Adipose tissue (tissue), 3 donors: ENCODE measurements at regions not wholly inside any gene's neighbourhood (a gene's known extent, or its start where the extent isn't known, plus 50 kb on each side); places are given as distances from the start of the nearest gene placed in this dataset.

Experiments used
- H3K27ac ChIP-seq: one replicate; pipeline ENCODE4 v1.5.1; 2013; ENCODE audit warnings: low read depth, low read length
- WGBS, 3 donors: extraction: QIAGEN DNeasy Blood & Tissue Kit; methylation state at CpG; one replicate each; pipeline ENCODE4 v1.1.7; 2013; 5-methylcytosine and 5-hydroxymethylcytosine counted together
- donor health status: healthy with polysubstance abuse.
- donor health status: Bipolar disorder and iron deficiency.
- donor health status: healthy.

DNA sequence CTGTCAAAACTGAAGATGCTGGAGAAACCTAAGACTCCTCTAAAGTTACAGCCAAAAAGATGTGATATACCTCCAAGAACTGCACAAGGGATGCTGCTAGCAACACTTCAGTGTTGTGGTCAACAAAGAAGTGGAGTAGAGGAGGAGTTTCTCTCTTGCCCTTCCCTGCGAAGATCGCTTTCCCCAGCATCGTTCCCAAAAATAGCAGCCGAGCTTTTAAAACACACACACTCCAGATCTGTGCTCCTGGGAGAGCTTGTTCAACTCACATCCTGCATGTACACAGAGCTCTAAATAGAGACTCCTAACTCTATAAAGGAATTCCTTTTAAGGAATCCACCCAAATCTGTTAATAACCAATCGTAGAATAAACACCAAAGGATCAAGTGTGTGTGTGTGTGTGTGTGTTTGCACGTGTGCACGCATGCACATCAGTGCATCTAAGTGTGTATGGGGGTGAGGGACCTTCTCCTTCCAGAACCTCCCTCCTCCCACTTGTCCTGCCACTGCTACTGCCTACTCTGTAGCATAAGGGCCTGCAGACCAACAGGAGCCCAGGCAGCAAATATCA, 58.5 kb downstream of the PSMG1 start:
- 56 to 75% (median 75%) methylated on average over 7 of the region's 7 CpGs for WGBS, 3 donors
- H3K27ac ChIP-seq: no peak overlapping the region

DNA sequence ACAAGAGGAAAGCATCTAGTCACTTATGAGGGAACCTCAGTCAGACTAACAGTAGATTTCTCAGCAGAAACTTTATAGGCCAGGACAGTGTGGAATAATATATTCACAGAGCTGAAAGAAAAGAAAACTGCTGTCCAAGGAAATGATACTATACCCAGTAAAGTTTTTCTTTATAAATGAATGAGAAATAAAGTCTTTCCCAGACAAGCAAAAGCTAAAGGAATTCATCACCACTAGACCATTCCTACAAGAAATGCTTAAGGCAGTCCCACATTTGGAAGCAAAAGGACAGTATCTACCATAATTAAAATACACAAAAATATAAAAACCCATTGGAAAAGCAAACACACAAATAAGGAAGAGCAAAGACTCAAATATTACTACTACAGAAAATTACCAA, 59.9 kb downstream of the PSMG1 start:
- no peak overlapping the region for H3K27ac ChIP-seq

DNA sequence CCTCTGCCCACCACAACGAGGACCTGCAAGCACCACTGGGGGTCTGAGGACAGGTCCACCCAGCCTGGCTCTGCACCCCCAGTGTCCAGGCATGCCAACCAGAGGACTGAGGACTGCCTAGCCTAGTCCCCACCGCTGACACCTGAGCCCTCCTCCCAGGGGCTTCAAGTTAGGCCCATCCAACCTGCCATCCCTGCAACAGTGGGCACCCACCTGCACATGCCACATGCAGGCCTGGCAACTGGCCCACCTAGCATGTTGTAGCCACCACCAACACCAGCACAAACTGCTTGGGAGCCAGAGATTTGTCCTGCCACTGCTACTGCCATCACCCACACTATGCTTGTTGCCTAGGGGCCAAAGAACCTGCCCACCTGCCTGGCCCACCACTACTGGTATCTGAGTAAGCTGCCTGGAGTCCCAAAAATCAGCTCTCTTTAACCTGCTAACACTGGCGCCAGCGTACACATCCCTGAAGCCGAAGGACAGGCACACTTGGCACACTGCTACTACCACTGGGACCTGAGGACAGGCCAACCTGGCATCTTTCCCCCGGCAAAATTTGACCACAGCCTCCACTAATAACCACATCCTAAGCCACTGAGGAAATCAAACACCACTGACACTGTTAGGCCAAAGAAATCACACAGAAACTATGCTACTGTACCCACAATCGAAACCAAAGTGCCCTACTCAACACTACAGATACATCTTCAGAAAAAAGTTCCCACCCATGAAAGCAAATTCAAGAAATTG, 61.5 kb downstream of the PSMG1 start:
- 82 to 88% (median 83%) methylated on average over 7 of the region's 7 CpGs for WGBS, 3 donors
- H3K27ac ChIP-seq: no peak overlapping the region

DNA sequence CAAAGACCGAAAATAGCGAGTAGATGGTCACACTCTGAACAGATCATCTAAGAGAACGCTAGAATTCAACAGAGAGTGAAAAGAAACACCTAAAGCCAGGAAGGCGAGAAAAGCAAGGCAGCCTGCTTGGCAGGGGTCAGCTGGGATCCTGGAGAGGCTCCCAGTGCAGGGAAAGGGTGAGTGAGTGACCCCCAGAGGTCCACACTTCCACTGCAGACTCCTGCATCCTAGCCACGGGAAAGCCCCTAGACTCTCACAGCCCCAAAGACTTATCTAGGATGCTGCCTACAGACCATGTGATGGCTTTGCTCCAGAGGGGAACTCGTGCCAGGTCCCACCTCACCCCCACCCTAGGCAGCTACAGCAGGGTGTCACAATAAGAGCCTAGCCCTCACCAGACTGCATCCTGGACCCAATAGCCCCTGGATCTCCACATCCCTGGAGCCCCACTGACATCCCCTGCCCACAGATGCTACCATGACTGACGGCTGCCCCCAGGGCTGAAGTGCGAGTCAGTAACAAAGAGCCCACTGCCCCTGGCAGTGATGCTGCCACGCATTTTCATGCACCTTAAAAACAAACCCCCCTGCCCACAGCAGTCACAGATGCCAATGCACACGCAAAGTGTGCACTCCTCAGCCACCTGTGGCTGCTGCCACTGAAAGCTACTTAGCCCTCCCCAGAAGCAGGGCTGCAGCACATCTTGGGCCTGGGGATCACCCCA, 62.2 kb downstream of the PSMG1 start:
- WGBS, 3 donors: 52 to 79% (median 75%) methylated on average over 10 of the region's 10 CpGs
- no peak overlapping the region for H3K27ac ChIP-seq

DNA sequence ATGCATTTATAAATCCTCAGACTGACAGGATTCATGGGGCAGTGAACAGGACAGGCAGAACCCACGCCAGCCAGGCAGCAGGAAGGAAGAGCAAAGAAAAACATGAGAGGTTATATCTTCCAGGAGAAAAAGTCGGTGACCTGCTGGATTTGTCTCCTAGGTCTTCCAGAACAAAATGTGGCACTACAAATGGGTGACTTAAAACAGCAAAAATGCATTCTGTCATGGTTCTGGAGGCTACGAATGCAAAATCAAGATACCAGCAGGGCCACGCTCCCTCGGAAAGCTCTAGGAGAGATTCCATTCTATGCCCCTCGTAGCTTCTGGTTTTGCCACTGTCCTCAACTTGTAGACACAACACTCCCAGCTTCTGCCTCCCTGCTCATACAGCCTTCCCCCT, 63.4 kb downstream of the PSMG1 start:
- 76 to 91% (median 82%) methylated on average over 6 of the region's 6 CpGs for WGBS, 3 donors
- no peak overlapping the region for H3K27ac ChIP-seq

DNA sequence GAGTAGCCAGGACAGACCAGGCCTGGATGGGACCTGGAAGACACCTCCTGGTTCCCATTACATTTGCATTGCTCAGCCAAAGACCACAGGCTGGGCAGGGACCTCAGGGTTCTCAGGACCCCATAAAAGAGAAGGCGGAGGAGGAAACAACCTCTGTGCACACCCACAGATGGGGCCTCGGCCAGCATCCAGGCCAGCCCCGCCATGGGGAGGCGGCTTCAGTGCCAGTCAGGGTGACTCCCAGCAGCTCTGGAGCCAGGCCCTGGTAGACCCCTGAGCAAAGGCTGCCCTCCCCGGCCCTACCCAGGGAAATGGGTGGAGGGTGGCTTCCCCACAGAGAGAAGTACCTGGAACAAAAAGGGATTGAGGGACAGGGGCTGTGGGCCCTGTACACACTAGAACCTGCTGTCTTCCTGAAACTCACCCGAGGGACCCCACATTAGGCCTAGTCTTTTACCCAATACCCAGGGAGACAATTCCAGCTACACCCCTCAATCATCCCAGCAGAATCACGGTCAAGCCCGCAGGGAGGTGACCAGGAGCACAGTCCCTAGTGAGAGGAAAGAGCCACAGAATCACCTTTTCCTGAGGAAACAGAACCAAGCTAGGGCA, 64.5 kb downstream of the PSMG1 start:
- no peak overlapping the region for H3K27ac ChIP-seq
- WGBS, 3 donors: 86 to 96% (median 90%) methylated on average over 5 to 8 of the region's 8 CpGs

DNA sequence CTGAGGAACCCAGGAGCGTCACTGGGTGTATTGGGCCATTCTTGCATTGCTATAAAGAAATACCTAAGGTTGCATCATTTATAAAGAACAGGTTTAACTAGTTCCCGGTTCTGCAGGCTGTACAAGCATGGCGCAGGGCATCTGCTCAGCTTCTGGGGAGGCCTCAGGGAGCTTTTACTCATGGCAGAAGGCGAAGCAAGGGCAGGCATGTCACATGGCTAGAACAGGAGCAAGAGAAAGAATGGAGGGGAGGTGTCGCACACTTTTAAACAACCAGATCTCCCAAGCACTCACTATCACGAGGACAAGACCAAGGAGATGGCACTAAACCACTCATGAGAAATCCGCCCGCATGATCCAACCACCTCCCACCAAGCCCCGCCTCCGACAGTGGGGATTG, 65.2 kb downstream of the PSMG1 start:
- WGBS, 3 donors: 88 to 93% (median 91%) methylated on average over 10 of the region's 10 CpGs
- no peak overlapping the region for H3K27ac ChIP-seq

DNA sequence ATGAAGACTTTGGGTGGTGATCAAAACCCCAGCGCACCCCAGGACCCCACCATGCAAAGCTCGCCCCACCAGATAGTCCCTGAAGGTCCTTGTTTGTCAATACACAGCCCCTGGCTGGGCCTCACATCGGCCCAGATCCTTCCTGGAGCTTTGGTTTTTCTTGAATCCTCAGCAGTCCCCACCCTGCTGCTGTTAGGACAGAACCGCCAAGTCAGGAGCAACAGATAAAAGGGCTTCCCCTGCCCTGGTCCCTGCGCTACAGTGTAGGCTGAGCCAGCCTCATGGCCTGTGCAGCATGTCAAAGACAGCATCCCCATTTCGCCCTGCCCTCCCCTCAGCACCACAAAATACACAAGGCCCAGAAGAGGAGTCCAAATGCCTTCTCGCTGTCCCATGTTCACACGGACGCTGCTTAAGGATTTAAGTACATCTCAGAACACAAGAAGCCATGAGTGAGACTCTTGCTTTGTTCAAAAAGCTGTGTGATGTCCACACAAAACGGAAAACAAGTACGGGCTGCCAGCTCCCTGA, 65.7 kb downstream of the PSMG1 start:
- WGBS, 3 donors: 80 to 95% (median 95%) methylated on average over 11 of the region's 11 CpGs
- H3K27ac ChIP-seq: no peak overlapping the region

DNA sequence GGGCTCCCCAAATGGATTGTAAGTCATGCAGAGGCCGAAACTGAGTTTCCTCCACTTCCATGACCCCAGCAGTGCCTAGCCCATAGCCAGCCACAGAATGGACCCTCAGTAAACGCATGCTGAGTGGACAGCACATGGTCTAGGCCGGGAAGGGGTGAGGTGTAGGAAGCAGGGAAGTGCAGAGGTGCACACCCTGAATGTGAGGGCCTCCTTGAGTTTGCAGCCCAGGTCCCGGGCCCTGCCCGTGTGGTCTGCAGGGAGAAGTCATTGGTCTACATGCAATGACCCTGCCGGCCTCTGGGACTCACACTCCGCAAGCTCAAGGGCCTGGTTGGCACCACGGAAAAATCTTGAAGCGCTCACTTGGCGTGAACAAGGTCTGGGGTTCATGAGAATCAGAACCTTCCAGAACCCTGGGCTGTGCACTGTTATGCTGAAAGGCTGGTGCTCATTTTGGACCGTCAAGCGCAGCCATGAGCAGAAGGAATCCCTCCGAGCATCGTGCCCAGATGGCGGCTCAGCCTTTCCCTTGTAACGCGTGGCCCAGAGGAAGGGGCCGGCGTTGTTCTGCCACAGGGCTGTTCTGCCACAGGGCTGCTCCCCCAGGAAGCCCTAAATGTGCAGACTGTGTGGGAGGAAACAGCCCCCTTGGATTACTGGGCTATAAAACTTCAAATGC, 66.4 kb downstream of the PSMG1 start:
- WGBS, 3 donors: 92% methylated on average over 19 of the region's 19 CpGs
- no peak overlapping the region for H3K27ac ChIP-seq

DNA sequence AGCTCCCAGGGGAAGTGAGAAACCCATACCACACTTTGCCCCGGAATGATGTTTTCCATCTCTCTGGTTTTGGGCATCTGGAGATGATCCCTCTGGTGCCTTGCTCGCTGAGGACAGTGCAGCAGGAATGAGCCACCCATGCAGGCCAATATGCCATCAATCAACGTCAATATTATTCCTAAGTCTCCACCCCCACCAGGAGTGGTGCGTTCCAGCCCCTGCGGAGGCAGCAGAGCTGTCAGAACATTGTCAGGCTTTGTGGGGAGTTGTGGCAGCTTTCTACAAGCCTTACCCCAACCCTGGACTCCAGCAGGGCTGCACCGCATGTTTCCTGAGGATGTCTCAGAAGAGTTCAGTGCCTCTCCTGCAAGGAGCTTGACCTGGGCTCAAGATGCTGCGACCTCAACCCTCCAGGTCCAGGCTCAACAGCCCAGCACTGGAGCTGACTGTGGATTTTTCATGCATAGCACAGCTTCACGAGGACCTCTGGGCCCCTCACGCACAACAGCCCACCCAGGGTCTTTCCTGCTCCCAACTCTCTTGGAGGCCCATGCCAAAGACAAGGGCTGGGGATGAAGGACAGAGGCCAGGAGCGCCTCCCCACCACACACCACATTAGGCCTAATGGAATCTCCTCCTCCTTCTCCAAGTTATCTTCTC, 67.5 kb downstream of the PSMG1 start:
- 76 to 83% (median 82%) methylated on average over 10 of the region's 10 CpGs for WGBS, 3 donors
- H3K27ac ChIP-seq: no peak overlapping the region

DNA sequence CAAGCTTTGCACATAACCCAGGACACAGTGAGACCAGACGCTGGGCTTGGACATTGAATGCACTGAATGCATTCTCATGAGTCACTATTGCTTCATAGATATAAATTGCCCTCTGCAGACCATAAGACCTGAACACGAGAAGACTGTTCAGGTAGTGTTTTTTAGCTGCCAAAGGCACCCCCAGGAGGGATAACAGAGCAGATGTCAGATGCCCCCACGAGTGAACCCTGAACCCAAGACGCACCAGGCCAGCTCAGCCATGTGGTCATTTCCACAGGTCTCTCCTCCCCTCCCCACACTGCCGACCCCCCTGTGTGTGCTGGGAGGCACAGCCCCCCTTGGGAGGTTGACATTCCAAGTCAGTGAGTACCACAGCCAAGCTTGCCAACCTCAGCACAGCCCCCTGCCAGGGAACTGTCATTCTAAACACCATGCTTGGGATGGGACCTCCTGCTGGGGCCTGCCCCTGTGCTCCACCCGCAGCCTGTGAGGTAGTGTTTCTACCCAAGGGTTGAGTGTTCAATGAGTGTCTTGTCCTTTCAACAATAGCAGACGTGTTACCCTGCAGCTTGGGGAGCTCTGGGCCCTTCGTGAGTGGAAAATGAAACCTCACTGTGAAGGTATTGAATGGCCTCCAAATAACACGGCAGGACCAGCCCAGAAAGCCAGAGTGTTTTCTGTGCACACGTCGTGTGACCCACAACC, 68.2 kb downstream of the PSMG1 start:
- no peak overlapping the region for H3K27ac ChIP-seq
- 64 to 80% (median 76%) methylated on average over 11 of the region's 11 CpGs for WGBS, 3 donors

DNA sequence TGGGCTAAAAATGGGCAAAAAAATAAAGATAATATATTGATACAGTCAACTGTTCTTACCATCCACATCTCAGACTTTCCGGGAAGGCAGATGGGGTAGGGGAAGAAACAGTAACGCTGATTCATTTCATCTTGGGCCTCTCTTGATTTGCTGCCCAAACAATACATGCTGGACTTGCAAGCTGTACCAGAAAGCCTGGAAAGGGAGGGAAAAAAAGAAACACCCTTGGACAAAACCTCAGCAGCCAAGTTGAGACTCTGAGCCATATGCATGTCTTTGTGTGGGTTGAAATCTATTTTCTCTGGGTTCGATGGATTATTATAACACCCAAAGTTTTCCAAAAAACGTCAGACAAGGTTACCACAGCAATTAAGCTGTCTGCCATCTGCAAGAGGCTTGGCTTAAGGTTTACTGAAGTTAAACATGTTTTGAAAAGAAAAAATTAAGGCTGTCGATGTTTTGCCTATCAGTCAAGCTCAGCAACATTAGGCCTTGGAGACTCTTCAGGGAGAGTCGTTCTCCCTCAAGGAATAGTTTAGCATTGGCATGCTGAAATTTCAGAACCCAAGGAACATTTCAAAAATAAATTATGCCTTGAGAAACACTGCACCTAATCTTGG, 71.2 kb downstream of the PSMG1 start:
- WGBS, 3 donors: 61 to 66% (median 66%) methylated on average over 6 of the region's 6 CpGs
- H3K27ac ChIP-seq: no peak overlapping the region

DNA sequence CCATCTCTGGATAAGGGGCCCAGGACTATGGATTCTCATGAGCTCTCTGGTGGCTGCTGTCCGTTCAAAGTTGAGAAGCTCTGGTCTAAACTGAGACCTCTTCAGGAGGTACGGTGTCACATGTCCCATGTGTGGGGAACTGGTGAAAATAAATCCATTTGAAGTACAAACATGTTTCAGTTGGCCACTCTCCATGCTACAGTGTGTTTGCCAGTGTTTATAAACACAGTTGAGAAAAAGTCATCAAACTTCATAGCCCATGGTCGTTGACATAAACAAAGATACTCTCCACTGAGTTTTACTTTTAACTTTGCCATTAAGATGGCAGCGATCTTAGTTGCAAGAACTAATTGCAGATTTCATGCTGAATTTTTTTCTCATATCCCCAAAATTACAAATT, 72.8 kb downstream of the PSMG1 start:
- WGBS, 3 donors: 78 to 89% (median 84%) methylated on average over 4 of the region's 4 CpGs

DNA sequence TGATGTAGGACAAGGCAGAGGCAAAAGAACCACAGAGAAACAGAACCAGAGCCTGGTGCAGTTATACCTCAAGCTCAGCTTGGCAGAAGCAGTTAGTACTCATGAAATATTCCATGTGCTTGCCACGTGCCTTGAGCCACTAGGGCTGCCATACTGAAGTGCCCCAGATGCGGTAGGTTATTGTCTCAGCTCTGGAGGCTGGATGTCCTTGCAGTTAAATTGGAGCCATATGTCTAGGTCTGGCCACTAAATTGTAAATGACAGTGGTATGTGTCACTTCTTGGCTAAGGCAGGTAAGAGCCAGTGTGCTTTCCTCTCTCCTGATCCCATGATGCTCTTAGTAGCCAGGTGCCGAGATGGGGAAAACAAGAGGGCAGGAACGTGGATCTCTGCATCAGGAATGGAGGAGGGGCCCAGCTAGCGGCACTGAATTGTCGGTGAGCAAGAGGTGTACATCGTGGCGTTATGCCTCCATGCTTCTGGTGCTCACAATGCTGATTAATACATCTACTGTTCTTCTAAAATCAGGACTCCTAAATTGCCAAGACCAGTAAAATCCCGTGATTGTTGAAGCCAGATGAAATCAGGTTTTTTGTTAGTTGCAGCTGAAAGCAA, 73.5 kb downstream of the PSMG1 start:
- WGBS, 3 donors: 85 to 96% (median 94%) methylated on average over 9 of the region's 9 CpGs
- no peak overlapping the region for H3K27ac ChIP-seq

More for the DNA sequence above, 72.8 kb downstream of the PSMG1 start:
- no peak overlapping the region for H3K27ac ChIP-seq

DNA sequence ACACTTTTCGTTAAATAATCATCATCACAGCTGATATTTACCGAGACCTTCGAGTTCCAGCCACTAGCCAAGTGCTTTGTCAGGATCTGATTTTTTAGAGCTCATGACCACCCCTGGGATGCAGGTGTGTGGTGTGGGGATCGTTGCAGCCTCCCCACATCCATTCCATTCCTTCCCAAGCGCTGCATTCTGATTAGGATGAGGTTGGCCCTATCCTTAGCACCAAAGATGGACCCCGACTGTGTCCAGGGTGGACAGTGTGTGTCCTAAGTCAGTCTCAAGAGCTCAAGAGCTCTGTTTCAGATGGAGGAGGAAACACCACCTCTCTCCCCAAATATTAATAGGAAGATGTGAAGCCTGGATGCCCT, 74.1 kb downstream of the PSMG1 start:
- no peak overlapping the region for H3K27ac ChIP-seq
- WGBS, 3 donors: 82 to 95% (median 88%) methylated on average over 6 of the region's 6 CpGs

DNA sequence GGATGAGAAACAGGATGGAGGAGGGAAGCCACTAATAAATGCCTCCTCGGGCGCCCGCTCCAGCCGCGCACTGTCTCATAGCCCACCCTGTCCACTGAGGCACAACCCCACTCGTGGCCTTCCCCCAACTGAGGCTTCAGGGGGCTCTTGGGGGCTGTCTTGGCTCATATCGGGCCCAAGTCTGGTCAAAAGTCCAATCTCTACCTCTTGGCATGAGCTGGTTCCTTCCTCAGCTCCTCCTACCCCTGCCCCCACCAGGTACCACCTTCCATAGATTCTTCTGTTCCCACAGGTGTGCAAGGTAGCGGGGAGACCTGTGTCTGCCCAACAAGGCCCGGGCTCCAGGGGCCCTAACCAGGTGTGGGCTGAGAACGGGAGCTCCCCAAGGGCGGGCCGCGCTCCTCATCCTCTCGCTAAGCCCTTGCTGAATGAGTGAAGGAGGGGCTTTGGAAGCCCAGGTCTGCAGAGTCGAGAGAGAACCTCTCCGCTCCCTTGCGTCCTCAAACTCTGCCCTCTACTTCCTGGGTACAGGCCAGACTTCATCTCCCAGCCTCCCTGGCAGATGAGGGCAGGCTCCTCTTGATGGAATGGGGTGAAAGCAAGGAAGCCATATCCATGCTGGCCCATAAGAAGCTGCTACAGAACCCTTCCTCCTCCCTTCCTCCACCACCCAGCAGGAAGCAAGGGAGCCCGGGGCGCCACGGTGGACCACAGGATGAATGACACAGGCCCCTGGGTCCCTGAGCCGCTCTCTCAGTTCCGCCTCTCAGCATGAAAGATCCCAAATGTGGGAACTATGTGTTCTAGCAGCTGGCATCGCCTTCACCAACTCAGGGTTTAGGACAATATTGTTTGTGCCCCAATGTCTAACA, 74.7 kb downstream of the PSMG1 start:
- H3K27ac ChIP-seq: no peak overlapping the region
- 91 to 93% (median 93%) methylated on average over 23 of the region's 23 CpGs for WGBS, 3 donors
